ENCODE measurements at regions not wholly inside any gene's neighbourhood (a gene's known extent, or its start where the extent isn't known, plus 50 kb on each side); places are given as distances from the start of the nearest gene placed in this dataset.
A peak's percentile ranks its signal among the peaks of the same experiment; 100 is the strongest.

GRCh38 chr7:17586711-17587110, 288.3 kb downstream of the AHR start:
- Histone ChIP-seq H3K4me3 (ENCODE audit: low read depth, low read length) (no peak overlapping the region), H3K36me3 (ENCODE audit: control insufficient read depth, insufficient read depth, low read length) (no peaks in the 10 kb centered on the region), H3K27me3 (ENCODE audit: control insufficient read depth, insufficient read depth, low read length) (no peaks in the 10 kb centered on the region)
- no peak for DNase-seq (ENCODE audit: low read depth)
- CTCF ChIA-PET = interaction anchor here (1.2 kb wide), 1 partner anchor 41 kb away, joined by 3 read pairs; no protein-coding TSS in a partner anchor
- no peak for TF ChIP-seq CTCF (IDR thresholded peaks at IDR 0.05; ENCODE audit: insufficient read depth, low read depth, low read length)
- POLR2A ChIA-PET = interaction anchor here (1.2 kb wide), 1 partner anchor 13 kb away, joined by 3 read pairs; no protein-coding TSS in a partner anchor

GRCh38 chr7:17588730-17589129, 290.3 kb downstream of the AHR start:
- DNase-seq (ENCODE audit: low read depth) = no peak
- no peak for TF ChIP-seq CTCF (IDR thresholded peaks at IDR 0.05; ENCODE audit: insufficient read depth, low read depth, low read length)
- Histone ChIP-seq H3K4me3 (ENCODE audit: low read depth, low read length) (no peak overlapping the region), H3K36me3 (ENCODE audit: control insufficient read depth, insufficient read depth, low read length) (no peaks in the 10 kb centered on the region), H3K27me3 (ENCODE audit: control insufficient read depth, insufficient read depth, low read length) (no peaks in the 10 kb centered on the region)
- CTCF ChIA-PET = no interaction called here
- POLR2A ChIA-PET = no interaction called here

- TF ChIP-seq CTCF (IDR thresholded peaks at IDR 0.05; ENCODE audit: insufficient read depth, low read depth, low read length) = no peak
- H3K4me3 ChIP-seq (ENCODE audit: low read depth, low read length) = no peak overlapping the region
- DNase-seq (ENCODE audit: low read depth) = no peak
- no peaks in the 10 kb centered on the region for H3K36me3 ChIP-seq (ENCODE audit: control insufficient read depth, insufficient read depth, low read length)
- CTCF ChIA-PET = interaction anchor here (0.6 kb wide), 1 partner anchor 16 kb away, joined by 3 read pairs; no protein-coding TSS in a partner anchor
- POLR2A ChIA-PET = no interaction called here
- H3K27me3 ChIP-seq (ENCODE audit: control insufficient read depth, insufficient read depth, low read length) = no peaks in the 10 kb centered on the region
These were observed 291.2 kb downstream of the AHR start for GRCh38 chr7:17589671-17590070.

- Histone ChIP-seq H3K27me3 (ENCODE audit: control insufficient read depth, insufficient read depth, low read length) (no peaks in the 10 kb centered on the region), H3K4me3 (ENCODE audit: low read depth, low read length) (no peak overlapping the region), H3K36me3 (ENCODE audit: control insufficient read depth, insufficient read depth, low read length) (no peaks in the 10 kb centered on the region)
- POLR2A ChIA-PET = no interaction called here
- DNase-seq (ENCODE audit: low read depth) = no peak
- CTCF ChIA-PET = interaction anchor here (0.6 kb wide), 1 partner anchor 16 kb away, joined by 3 read pairs; no protein-coding TSS in a partner anchor
- TF ChIP-seq CTCF (IDR thresholded peaks at IDR 0.05; ENCODE audit: insufficient read depth, low read depth, low read length) = no peak
These were observed 291.8 kb downstream of the AHR start for GRCh38 chr7:17590221-17590620.

- Histone ChIP-seq H3K4me3 (ENCODE audit: low read depth, low read length) (no peak overlapping the region), H3K27me3 (ENCODE audit: control insufficient read depth, insufficient read depth, low read length) (no peaks in the 10 kb centered on the region), H3K36me3 (ENCODE audit: control insufficient read depth, insufficient read depth, low read length) (no peaks in the 10 kb centered on the region)
- TF ChIP-seq CTCF (IDR thresholded peaks at IDR 0.05; ENCODE audit: insufficient read depth, low read depth, low read length) = no peak
- CTCF ChIA-PET = interaction anchor here (1.1 kb wide), 1 partner anchor 10 kb away, joined by 4 read pairs; no protein-coding TSS in a partner anchor
- peak; percentile 44 for DNase-seq (ENCODE audit: low read depth)
- POLR2A ChIA-PET = no interaction called here
These were observed 295.5 kb downstream of the AHR start for GRCh38 chr7:17593819-17594419.

Measured in BJ (cell line).